Stimulated activated CD4-positive, alpha-beta T cell treated with anti-CD3 and anti-CD28 coated beads, Interleukin-2, amount 100 ng/mL, for 4 hours (primary cell): ENCODE measurements at regions not wholly inside any gene's neighbourhood (a gene's known extent, or its start where the extent isn't known, plus 50 kb on each side); places are given as distances from the start of the nearest gene placed in this dataset.

Experiments used
- DNase-seq: peaks from one replicate; pipeline ENCODE4 v3.0.0-alpha.2; 2020; ENCODE audit warnings: low read depth

GRCh38 chr5:158301186-158301585, 442.2 kb upstream of the CLINT1 start:
- DNase-seq = no peak

GRCh38 chr5:158300256-158300655, 441.3 kb upstream of the CLINT1 start:
- DNase-seq = no peak

GRCh38 chr5:158297002-158297527, 438.1 kb upstream of the CLINT1 start:
- DNase-seq = no peak

- no peak for DNase-seq
These were observed 435.8 kb upstream of the CLINT1 start for GRCh38 chr5:158294701-158295100.

- DNase-seq = no peak
These were observed 434.0 kb upstream of the CLINT1 start for GRCh38 chr5:158292981-158293380.

- no peak for DNase-seq
These were observed 431.0 kb upstream of the CLINT1 start for GRCh38 chr5:158289967-158290366.

GRCh38 chr5:158288272-158288657, 429.3 kb upstream of the CLINT1 start:
- DNase-seq = no peak

GRCh38 chr5:158287643-158288271, 428.8 kb upstream of the CLINT1 start:
- no peak for DNase-seq

GRCh38 chr5:158286827-158287226, 427.9 kb upstream of the CLINT1 start:
- no peak for DNase-seq

GRCh38 chr5:158285698-158286097, 426.8 kb upstream of the CLINT1 start:
- no peak for DNase-seq

- no peak for DNase-seq
These were observed 425.3 kb upstream of the CLINT1 start for GRCh38 chr5:158284242-158284641.

- DNase-seq = no peak
These were observed 424.5 kb upstream of the CLINT1 start for GRCh38 chr5:158283397-158283796.

- no peak for DNase-seq
These were observed 419.4 kb upstream of the CLINT1 start for GRCh38 chr5:158278216-158278925.

GRCh38 chr5:158277276-158277675, 418.3 kb upstream of the CLINT1 start:
- no peak for DNase-seq

- DNase-seq = no peak
These were observed 417.7 kb upstream of the CLINT1 start for GRCh38 chr5:158276692-158277091.

GRCh38 chr5:158275511-158275910, 416.6 kb upstream of the CLINT1 start:
- DNase-seq = no peak

- DNase-seq = no peak
These were observed 414.1 kb upstream of the CLINT1 start for GRCh38 chr5:158273035-158273434.

GRCh38 chr5:158272409-158272808, 413.5 kb upstream of the CLINT1 start:
- DNase-seq = no peak

- no peak for DNase-seq
These were observed 412.1 kb upstream of the CLINT1 start for GRCh38 chr5:158270996-158271554.

GRCh38 chr5:158268286-158268685, 409.3 kb upstream of the CLINT1 start:
- DNase-seq = no peak

- no peak for DNase-seq
These were observed 408.3 kb upstream of the CLINT1 start for GRCh38 chr5:158267228-158267627.

- DNase-seq = no peak
These were observed 407.2 kb upstream of the CLINT1 start for GRCh38 chr5:158265931-158266700.

GRCh38 chr5:158265346-158265745, 406.4 kb upstream of the CLINT1 start:
- DNase-seq = no peak
